Stimulated activated CD4-positive, alpha-beta T cell treated with anti-CD3 and anti-CD28 coated beads, Interleukin-4, amount 100 ng/mL, for 4 hours (primary cell): ENCODE measurements at regions not wholly inside any gene's neighbourhood (a gene's known extent, or its start where the extent isn't known, plus 50 kb on each side); places are given as distances from the start of the nearest gene placed in this dataset.

Source experiments
- DNase-seq, 2 experiments: peaks; one replicate each; pipeline ENCODE4 v3.0.0-alpha.2; 2020

DNA sequence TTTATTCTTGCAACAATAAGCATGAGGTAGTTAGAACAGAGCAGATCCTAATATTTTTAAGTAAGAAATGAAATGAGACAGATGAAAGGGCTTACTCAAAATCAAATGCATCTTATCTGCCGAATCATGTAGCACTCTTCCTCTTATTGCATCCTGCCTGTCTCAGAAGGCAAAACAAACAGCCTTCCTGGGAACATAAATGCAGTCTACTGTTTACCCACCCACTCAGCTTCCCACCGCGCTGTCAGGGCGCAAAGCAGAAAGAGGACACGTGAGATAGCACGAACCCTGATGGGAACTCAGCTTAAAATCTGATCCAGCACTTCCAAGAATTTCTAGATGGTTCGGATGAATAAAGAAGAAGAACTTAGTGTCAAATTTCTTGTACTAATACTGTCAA, 114.4 kb upstream of the CDK1 start:
- DNase-seq: no peak

DNA sequence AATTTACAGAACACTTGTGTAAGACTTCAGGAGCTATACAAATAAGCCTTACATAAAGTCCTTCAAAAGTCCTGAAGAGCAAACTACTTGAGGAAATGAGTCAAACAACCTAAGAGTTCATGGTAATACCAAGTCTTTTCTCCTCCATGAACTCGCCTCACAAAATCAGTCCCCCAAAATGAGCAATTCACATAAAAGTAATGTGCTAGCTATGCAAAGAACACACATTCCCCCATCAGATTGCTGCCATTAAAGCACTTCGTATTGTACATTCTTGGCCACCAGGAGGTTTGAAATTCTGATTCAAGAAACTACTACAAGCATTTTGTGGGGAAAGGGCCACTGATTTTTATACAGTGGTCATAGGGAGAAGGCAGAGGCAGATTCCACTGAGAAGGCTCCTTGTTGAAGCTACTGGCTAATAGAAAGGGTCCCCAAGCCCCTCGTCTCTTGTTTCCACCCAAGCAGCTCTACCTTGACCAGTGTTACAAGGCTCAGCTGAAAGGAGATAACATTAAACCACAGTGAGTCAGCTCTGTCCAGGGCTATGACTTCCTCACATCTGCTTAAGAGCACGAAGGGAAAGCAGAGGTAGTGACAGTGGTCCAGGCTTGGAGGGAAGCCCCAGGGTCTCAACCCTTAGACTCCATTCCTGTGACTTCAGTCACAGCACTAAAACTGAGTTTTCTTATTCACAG, 115.2 kb upstream of the CDK1 start:
- DNase-seq: no peak

DNA sequence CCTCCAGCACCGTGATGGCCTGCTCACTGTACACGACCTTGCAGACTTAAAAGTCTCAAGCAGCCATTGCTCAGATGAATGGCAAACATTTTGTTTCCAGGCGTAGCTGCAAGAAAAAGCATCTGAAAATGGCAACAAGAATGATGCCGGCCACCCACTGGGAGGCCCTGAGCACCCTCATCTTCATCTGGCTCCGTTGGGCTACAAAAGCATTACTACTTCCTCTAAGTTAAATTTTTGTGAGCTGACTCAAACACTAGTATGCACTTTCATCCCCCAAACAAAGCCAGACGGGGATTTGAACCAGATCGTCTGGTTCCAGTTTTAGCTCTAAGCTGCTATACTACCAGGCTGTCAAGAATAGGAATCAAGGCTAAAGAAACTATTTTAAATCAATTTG, 116.6 kb upstream of the CDK1 start:
- no peak for DNase-seq

DNA sequence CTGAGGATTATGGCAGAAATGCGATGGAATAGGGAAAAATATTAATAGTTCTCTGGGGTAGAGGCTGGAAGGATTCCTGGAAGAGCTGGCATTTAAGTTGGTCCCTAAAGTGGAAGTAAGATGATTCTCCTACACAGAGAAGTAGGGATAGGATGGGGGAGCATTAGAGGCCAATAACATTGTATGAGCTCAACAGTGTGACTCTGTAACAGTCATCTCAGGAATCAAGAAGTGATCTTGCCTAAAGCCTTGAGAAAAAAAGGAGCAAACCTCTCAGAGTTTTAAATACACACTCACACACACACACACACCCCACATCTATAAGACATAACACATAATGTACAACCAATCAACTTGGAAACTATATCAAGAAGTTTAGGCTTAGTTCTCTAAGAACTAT, 117.7 kb upstream of the CDK1 start:
- no peak for DNase-seq

DNA sequence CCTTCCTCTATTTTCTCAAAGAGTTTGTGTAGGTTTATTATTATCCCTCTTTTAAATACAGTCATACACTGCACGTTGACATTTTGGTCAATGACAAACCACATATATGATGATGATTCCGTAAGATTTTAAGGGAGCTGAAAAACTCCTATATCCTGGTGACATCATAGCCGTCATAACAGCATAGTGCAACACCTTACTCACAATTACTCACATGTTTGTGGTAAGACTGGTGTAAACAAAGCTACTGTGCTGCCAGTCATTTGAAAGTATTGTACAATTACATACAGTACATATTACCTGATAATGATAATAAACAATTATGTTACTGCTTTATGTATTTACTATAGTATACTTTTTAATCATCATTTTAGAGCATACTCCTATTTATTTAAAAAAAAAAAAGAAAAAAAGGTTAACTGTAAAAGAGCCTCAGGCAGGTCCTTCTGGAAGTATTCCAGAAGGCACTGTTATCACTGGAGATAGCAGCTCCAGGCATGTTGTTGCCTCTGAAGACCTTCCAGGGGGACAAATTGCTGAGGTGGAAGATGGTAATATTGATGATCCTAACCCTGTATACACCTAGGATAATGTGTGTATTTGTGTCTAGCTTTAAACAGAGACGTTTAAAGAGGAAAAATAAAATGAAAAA, 123.3 kb upstream of the CDK1 start:
- no peak for DNase-seq

DNA sequence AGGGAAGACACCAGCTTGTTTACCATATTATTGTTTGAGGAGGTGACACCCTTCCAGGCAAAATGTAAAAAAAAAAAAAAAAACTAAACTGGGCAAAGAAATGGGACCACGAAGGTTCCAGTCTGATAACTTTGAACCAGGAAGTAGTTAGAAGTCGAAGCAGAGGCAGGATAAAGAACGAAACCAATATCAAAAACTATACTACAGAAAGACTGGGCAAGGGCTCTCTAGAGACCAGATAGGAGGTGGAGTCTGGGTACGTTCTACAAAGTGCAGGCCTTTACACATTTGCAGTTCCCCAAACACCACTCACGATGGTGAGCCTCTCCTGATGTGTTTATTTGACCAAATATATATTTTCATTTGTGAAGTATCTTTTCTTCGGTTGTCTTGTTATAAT, 125.7 kb upstream of the CDK1 start:
- no peak for DNase-seq

DNA sequence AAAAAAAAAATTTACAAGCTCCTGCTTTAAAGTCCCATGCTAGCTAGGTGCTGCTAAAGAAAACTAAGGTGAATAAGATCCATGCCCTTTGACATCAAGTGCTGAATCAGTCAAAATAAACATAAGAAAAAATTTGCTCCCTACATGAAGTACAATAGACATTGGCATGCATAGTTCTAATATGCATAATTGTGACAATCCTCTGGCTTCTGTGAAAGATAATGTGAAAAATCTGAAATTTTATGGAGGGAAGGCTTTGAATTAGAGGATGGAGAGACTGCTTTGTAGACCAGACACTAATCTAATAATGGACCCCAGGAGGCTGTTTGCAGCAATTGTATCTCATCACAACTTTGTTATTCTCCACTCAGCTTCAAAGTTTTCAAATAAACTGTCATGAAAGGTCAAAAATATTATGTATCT, 127.9 kb upstream of the CDK1 start:
- no peak for DNase-seq

DNA sequence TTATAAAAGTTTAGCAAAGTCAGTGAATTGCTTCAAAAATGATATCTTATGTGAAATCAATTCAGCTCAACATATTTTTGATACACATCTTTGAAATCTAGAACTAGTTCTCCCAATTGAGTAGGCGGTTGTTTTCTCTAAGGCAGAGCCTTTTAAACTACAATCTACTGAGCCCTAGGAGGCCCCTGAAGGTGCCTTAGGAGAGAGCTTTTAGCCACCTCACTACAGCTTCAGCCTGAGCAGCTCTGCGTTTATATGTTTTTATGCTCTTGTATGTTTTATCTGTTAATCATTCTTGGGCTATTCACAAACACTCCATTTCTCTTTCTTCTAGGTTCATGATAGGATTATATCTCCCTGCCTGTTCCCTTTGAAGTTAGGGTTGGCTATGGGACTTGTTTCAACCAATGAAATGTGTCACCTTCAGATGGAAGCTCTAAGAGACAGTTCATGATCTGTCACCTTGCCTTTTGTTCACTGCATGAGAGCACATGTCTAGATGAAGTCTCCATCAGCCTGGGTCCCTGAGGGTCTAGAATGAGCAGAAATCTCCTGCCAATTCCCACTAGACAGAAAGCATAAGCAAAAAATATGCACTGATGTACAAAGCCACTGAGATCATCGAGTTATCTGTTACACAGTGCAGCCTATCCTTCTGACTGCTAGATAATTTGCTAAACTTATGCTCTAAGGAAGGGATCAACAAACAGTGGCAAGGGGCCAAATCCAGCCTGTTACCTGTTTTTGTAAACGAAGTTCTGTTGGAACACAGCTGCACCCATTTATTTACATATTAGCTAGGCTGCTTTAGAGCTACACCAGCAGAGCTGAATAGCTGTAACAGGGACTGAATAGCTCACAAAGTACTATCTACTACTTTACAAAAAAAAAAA, 128.5 kb upstream of the CDK1 start:
- no peak for DNase-seq

DNA sequence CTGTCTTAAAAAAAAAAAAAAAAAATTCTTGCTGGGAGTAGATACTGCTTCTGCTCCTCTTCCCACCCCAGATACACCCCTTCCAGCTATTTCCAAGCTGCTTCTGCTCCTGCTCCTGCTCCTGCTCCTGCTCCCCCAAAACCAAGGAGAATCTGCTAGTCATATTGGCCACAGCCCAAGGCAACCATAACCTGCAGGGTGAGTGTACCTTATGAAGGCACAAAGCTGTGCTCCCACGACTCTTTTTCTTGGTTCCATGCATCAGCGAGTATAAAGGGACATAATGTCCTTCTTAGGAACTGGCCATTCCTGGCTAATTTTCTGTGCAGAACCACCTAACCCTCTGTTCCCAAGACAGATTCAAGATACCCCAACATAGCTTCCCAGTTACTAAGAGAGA, 129.5 kb upstream of the CDK1 start:
- DNase-seq: no peak

DNA sequence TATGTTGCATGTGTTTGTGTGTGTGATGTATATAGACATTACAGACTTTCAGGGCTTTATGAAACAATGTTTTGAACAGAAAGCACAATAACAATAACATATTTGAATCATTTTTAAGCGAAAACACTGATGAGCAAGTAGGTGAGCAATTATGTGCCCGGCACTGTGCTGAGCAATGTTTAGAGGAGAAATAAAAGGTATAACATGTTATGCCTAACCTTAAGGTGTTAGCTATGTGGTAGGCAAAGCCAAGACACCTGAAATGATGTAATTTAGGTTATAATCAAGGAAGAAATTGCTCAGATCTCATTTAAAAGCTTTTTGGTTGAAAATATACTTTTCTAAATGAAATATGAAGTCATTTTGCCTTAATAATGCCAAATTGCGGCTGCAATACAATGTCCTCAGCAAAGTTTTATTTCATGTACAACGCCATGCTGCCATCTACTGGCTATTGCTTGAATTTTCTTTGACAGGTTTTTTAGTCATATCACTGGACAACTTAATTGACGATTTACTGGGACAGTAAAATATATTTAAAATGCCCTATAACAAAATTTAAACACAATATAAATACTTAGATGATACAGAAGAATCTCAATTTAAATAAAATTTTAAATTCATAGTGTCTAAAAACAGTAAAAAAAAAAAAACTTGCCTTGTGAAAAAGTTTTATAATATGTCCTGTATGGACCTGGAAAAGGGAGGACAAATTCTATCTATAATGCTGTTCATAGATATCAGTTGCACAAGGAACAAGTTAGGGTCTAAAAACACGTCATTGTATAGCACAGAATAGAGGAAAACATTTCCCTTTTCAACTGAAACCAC, 131.1 kb upstream of the CDK1 start:
- DNase-seq: peak in 1 of 2 experiments; percentile 5

DNA sequence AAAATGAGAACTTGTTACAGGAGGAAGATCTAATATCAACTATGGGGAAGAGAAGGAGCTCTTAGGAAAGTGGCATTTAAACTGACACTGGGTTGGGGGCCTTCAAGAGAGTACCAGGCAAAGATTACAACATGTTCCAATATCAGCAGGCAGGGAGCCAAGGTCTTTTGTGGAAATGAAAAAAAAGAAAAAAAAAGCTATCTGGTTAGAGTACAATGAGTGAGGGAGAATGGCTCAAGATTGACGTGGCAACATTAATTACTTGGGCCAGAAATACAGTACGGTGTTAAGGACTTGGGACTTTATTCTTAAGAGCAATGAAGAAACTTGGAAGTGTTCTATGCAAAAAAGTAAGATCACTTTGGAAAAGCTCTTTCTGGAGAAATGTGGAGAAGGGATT, 132.3 kb upstream of the CDK1 start:
- no peak for DNase-seq

DNA sequence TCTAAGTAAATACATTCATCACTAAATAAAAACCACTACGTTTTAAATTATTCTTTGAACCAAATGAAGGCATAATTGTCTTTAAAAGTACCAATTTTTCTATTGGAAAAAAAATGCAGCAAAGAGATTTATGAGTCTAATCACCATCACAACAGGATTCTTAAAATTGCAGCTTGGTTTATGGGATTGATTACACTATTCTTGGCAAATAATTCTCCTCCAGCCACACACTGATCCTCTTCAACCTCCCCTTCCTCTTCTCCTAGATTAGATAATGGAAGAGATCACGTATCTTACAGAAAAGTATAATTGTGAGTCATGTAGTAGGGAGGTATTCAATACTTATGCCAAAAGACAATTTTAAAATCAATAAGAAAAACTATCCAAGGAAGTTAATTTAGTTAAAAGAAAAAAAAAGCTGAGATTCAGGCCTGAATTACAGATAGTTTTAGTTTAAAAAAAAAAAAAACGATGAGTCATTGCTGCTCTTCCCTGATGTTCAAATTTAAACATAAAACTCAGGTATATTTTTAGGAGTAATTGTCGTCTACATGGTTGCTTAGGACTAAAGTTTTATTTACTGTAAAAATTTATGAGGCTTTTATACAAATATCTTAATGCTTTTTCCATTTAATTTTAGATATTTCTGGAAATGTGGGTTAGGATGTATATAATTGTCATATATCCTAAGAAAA, 133.7 kb upstream of the CDK1 start:
- DNase-seq: no peak

DNA sequence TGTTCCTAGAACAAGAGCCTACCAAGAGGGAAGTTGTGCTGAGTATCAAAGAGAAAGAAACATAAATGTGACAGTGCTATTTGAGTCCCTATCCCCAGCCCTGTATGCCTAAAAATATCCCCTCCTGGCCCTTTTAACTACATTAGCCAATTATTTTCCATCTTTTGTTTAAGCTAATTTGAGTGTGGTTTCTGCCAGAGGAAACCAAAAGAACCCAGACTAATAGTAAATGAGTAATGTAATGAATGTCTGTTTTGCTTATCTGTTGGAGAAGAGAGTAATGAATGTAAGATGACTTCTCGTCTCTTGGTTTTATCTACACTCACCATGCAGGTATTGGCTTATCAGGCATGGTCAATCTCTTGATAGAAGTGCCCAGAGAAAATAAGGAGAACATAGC, 134.4 kb upstream of the CDK1 start:
- no peak for DNase-seq

DNA sequence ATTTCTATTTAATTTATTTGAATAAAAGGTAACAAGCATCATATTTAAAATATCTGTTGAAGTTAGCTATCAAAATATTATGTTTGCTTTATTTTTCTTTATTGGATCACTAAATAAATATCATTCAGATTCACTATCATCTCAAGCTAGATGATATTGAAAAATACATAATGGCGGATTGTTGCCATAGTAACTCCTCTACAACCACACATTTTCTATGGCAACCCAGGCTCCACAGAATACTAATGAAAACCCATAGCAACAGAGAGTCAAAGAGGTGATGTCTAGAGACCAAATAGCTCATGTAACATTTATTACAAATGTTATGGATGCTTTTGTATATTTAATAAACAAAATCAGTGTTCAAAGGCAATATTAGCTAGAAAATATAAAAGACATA, 148.9 kb upstream of the CDK1 start:
- no peak for DNase-seq

DNA sequence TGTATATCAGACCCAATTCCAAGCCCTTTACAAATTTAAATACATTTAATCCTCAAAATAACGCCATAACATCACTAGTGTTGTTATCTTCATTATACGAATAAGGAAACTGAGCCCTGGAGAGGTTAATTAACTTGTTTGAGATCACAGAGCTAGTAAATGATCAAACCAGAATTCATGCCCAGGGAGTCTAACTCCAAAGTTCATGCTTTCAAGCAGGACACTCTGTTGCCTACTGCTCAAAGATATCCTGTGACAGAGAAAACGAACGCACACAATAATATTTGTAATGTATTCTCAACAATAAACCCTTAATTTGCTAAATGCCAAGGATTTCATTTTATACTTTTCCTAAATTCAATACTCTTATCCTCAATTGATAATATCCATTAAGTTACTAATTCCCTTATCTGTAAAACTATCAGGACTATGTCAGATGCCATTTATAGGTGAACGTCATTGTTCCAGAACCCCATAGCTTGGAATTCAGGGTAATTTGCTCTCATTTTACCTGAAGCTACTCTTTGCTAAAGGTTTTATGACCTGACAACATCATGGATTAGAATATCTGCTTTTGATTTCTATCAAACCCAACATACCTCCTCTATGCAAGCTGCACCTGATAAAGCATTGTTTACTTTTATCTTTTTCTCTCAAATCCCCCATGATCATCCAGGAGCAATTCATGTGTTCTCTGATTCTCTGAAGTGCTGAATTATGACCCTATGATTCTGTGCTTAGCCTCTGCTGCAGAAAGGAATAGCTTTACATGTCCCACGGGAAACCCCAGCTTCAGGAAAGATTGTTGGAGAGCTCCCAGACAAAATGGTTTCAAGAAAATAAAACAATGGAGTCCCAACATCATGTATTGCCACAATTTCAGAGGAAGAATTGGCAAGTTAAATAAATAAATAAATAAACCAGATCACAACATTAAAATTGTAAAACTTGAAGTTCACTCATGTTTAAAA, 150.2 kb upstream of the CDK1 start:
- no peak for DNase-seq

DNA sequence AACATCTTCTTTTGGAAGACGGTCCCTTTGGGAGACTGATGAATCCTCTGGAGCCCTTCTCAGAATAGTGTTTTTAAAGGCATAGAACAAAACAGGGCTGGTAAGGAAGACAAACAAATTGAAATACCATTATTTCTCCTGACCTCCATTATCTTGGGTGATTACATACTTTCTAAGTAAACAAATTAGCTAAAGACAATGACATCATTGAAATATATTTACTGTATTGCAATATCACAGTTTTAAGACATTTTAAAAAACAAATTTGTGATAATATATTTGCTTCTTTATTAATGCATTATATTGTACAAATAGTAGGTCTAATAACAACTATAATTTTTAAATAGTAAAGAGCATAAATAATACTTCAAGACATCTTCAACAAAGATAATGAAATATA, 152.2 kb upstream of the CDK1 start:
- DNase-seq: no peak

DNA sequence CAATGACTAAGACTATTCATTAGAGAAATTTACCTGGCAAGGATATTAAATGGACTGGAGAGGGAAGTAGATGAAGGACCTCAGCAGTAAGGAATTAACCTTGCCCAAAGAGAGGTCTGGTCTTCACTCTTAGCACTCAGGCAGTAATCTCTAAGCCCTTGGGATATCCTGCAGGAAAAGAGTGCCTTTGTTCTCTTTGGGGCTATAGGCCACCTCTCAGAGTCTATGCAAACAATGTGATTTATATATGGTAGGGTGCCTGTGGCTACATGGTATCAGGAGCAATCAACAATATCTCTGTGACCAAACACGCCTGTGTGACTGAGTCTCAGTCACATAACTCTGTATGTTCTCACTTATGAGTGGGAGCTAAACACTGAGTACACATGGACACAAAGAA, 154.7 kb upstream of the CDK1 start:
- DNase-seq: no peak

DNA sequence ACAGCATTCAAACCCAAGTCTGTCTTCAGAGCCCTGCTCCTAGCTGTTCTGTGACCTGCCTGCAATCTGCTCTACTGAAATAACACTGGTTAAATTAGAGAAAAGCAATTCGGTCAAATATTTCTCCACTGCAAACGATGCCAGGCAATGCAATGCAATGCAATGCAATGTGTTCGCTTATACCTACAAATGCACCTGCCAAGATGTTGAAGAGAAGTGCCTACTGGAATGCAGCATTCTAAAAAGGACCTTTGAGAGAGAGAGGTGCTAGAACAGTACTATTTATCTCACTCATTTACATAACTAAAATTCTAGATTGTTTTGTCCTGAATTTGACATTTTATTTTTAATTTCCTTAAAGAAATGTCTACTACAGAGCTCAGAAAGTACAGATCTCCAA, 157.3 kb upstream of the CDK1 start:
- DNase-seq: no peak

DNA sequence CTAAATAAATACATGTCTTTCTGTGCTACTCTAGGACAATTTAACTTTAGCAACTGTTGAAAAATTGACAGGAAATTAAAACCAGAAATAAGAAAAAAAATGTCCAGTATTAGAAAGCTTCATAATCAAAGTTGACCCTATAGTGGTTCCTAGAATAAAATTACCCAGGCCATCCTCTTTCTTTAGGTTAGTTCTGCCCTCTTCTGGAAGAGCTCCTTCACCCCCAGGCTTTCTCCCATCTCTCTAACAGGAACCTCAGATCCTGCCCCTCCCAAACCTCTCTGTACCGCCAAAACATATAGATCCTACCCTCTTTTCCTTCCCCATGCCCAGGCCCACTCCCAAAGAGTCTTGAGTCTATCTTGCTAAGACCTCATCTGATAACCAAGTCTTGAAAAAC, 159.4 kb upstream of the CDK1 start:
- DNase-seq: no peak

DNA sequence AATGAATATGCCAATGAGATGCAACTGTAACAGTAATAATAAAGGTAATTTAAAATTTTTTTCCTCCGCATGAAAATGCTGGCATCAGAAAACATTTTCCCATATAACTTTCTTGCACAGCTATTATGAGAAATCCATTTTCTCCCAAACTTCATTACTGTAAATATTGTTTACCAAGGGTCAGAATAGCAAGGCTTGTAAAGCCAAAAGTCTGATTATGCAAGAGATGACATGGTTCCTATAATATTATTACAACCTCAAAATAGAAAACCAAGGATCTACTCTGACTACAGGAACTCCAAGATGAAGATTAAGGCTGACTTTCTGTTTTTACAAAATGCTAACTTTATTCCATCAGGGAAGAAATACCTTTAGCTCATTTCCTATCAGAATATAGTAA, 162.7 kb upstream of the CDK1 start:
- no peak for DNase-seq

DNA sequence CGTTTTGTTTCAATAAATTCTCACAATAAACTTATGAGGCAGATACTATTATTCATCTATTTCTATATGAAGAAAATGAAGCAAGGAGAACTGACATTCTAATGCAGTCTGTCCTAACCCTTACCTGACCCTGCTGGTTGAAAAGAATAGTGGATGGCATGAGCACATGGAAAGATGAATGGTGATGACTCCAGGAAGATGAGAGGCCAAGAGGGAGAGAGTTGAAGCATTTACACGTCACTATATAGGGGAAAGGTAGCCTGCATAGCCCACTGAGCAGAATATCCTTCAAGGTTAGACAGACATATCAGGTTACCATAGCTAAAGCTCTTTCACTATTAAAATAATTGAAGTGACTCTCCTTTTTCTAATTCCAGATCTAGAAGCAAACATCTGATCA, 163.9 kb upstream of the CDK1 start:
- no peak for DNase-seq
